Skeletal muscle tissue (tissue), 3 donors: ENCODE measurements at regions not wholly inside any gene's neighbourhood (a gene's known extent, or its start where the extent isn't known, plus 50 kb on each side); places are given as distances from the start of the nearest gene placed in this dataset.

Experiments used
- H3K27ac ChIP-seq: one replicate; pipeline ENCODE4 v1.7.0; 2013; ENCODE audit warnings: mild to moderate bottlenecking, low read depth, low read length, inconsistent platforms
- H3K27me3 ChIP-seq, 3 donors: one replicate each; pipeline ENCODE4 v1.7.0; 2013; ENCODE audit warnings: low read length in 3 of 3; ENCODE audit not compliant: control insufficient read depth in 3 of 3, insufficient read depth in 3 of 3
- H3K36me3 ChIP-seq, 3 donors: one replicate each; pipeline ENCODE4 v1.7.0; 2013; ENCODE audit warnings: low read length in 3 of 3; ENCODE audit not compliant: control insufficient read depth in 3 of 3, insufficient read depth in 3 of 3
- H3K4me1 ChIP-seq, 3 donors: one replicate each; pipeline ENCODE4 v1.7.0; 2013; ENCODE audit warnings: low read length in 3 of 3, mild to moderate bottlenecking in 3 of 3; ENCODE audit not compliant: control insufficient read depth in 3 of 3, insufficient read depth in 3 of 3
- H3K4me3 ChIP-seq, 3 donors: one replicate each; pipeline ENCODE4 v1.7.0; 2013; ENCODE audit warnings: low read length in 3 of 3
- H3K9ac ChIP-seq, 3 donors: one replicate each; pipeline ENCODE4 v1.7.0; 2013; ENCODE audit warnings: low read length in 3 of 3, mild to moderate bottlenecking in 3 of 3, moderate library complexity in 2 of 3, low read depth in 1 of 3
- H3K9me3 ChIP-seq, 3 donors: one replicate each; pipeline ENCODE4 v1.7.0; 2013; ENCODE audit warnings: low read length in 3 of 3; ENCODE audit not compliant: control insufficient read depth in 3 of 3
- donor health status: Osteomylitis.

DNA sequence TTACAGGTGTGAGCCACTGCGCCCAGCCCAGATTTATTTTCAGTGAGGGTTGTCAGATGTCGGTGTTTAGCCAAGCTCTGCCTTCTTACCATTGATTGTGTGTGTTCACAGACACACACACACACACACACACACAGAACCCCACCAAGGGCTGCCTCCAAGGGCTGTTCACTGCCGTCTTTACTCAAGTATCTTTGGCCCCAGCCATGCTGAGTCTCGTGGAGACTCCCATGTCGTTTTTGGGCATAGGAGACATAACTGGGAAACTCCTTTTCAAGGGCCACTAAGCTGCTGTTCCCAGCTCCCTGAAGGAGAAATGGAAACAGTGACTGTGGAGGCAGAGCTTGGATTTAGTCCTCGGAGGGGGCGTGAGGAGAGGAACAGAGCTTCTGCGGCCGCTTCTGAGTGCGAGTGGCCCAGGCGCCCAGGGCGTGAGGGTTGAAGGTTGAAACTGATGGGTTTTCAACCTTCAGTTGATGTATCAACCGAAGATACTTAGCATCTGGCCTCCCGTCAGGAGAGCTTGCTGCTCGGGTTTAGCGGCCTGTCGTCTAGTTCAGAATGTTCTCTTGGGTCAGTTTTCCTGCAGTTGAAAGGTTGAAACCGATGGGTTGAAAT lies 243.6 kb downstream of the TTLL2 start:
- peaks cover 24 to 31% (median 26%) of the 10 kb centered on the region in 3 donors for H3K4me1 ChIP-seq

DNA sequence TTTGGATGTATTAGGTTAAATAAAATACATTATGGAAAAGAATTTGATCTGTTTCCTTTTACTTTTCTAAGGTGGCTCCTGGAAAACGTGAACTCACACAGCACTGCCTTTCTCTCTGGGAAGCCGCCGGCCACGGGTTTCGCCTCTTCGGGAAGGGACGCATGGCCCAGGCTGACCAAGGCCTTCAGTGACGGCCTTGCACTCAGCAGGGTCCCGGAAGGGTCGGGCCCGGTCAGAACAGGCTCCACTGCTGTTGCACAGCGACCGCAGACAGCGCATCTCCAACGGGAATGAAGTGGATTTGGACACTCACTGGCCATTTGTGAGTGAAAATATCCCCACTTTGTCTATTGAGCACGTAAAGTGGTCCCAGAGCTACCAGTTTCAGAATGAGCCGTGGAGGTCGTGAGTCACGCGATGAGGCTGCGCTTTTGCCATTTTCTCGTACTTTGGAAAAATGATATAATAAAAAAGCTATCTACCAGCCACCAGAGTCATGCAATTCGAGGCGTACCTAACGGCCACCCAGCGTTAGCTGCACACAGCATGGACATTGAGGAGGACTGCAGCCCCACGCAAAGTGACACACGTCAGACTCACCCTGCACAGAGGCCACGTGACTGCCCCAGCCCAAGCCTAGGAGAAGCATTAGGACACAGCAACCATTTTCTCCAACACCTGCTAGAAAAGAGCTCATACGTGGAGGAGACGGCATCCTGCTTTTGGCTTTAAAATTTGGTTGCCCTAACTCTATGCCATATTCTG lies 244.3 kb downstream of the TTLL2 start:
- Histone ChIP-seq H3K4me1 (peaks cover 24 to 31% (median 26%) of the 10 kb centered on the region in 3 donors), H3K9me3 (no peaks in the 10 kb centered on the region), H3K27me3 (peaks cover 0 to 5% (median 0%) of the 10 kb centered on the region in 3 donors), H3K4me3 (no peak overlapping the region), H3K36me3 (no peaks in the 10 kb centered on the region), H3K9ac (no peak overlapping the region), H3K27ac (no peak overlapping the region)

More for the DNA sequence above, 243.6 kb downstream of the TTLL2 start:
- peaks cover 0 to 7% (median 0%) of the 10 kb centered on the region in 3 donors for H3K27me3 ChIP-seq
- H3K9me3 ChIP-seq = no peaks in the 10 kb centered on the region
- H3K4me3 ChIP-seq = no peak overlapping the region
- H3K36me3 ChIP-seq = no peaks in the 10 kb centered on the region
- H3K27ac ChIP-seq = no peak overlapping the region
- no peak overlapping the region for H3K9ac ChIP-seq

DNA sequence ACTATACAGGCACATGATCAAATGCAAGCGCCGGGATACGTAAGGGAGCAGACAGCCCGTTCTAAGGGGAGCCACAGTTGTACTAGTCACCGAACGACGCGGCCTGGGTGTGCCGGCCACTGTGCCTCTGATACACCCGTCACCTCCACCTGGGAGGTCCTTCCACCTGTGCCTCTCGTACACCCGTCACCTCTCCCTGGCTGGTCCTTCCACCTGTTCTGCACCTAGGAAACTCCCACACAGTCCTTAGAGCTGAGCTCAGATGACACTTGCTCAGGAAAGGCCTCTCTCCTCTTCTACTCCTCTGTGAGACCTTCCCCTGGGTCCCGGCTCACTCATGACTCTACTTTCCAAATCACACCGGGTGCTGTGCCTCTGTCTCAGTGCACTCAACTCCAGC lies 245.0 kb downstream of the TTLL2 start:
- H3K27me3 ChIP-seq = no peaks in the 10 kb centered on the region
- H3K9ac ChIP-seq = no peak overlapping the region
- no peak overlapping the region for H3K27ac ChIP-seq
- no peaks in the 10 kb centered on the region for H3K9me3 ChIP-seq
- H3K4me1 ChIP-seq = peaks cover 29 to 37% (median 32%) of the 10 kb centered on the region in 3 donors
- no peaks in the 10 kb centered on the region for H3K36me3 ChIP-seq
- no peak overlapping the region for H3K4me3 ChIP-seq

DNA sequence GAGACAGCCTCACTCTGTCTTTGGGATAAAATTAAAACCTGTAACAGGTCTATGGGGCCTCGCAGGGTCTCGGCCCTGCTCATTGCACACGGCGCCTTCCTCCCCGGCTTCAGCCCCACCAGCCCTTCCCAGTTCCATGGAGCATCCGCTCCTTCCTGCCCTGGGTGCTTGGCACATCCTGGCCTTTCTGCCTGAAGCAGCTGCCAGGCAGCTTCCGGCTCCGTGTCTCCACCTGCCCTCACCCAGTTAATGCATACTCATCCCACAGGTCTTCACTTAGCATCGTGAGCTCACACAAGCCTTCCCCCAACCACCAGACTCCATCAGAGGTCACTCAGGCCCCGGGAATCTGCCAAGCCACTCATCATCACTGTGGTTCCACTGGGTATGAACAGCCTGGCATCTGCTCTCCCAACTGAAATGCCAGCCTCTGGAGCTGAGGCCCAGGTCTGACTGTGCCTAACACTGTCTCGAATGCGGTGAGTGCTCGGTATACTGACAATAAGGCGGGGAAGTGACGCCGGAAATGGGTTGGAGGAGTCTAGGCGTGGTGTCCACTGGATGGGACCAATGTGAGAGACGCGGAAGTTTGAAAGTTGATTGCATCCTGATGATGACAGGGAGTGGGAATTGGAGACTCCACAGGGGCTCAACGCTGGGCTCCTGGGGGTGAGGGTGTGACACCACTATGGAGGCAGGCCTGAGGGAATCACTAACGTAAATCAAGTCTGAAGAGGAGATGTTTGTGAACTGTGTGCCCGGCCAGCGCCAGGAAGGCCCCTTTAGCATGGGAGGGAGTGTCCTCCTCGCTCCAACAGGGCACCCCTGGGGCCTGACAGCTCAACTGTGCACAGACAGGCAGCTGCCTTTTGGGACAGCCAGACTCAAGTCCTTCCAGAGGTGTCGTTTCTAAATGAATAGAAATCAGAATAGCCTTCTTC lies 245.8 kb downstream of the TTLL2 start:
- Histone ChIP-seq H3K9me3 (no peaks in the 10 kb centered on the region), H3K4me3 (no peak overlapping the region), H3K27ac (no peak overlapping the region), H3K36me3 (no peaks in the 10 kb centered on the region), H3K27me3 (no peaks in the 10 kb centered on the region), H3K4me1 (peaks cover 31 to 40% (median 33%) of the 10 kb centered on the region in 3 donors), H3K9ac (no peak overlapping the region)

DNA sequence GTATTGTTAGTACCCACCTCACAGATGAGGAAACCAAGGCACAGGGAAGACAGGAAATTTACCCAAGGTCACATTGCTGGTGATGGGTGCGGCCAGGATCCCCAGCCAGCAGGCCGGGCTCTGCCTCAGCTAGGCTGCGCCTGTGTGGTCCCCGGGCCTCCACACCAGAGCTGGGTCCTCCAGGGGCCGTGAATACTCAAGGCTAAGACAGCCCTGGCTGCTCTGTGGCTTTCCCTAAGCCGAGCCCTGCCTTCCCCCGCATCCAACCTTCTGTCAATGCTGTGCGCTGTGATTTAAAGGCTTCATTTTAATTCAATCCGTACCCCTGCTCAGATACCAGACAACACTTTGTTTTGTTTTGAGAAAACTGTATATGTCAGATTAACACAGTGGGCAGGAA lies 246.7 kb downstream of the TTLL2 start:
- H3K4me3 ChIP-seq = no peak overlapping the region
- peaks cover 0 to 8% (median 0%) of the 10 kb centered on the region in 3 donors for H3K27me3 ChIP-seq
- no peaks in the 10 kb centered on the region for H3K9me3 ChIP-seq
- no peak overlapping the region for H3K9ac ChIP-seq
- H3K27ac ChIP-seq = no peak overlapping the region
- peaks cover 29 to 33% (median 32%) of the 10 kb centered on the region in 3 donors for H3K4me1 ChIP-seq
- H3K36me3 ChIP-seq = no peaks in the 10 kb centered on the region

- peaks cover 24 to 27% (median 26%) of the 10 kb centered on the region in 3 donors for H3K4me1 ChIP-seq
- H3K9ac ChIP-seq = no peak overlapping the region
- no peak overlapping the region for H3K4me3 ChIP-seq
- no peaks in the 10 kb centered on the region for H3K9me3 ChIP-seq
- H3K36me3 ChIP-seq = no peaks in the 10 kb centered on the region
- no peak overlapping the region for H3K27ac ChIP-seq
- H3K27me3 ChIP-seq = peaks cover 0 to 8% (median 0%) of the 10 kb centered on the region in 3 donors
These were observed 247.2 kb downstream of the TTLL2 start for GRCh38 chr6:167572106-167572505.

GRCh38 chr6:167572841-167573271 lies 248.0 kb downstream of the TTLL2 start:
- H3K9me3 ChIP-seq = no peaks in the 10 kb centered on the region
- H3K4me1 ChIP-seq = peaks cover 16 to 20% (median 18%) of the 10 kb centered on the region in 3 donors
- no peaks in the 10 kb centered on the region for H3K36me3 ChIP-seq
- H3K27ac ChIP-seq = no peak overlapping the region
- peak overlapping the region in 1 of 3 donors; percentile 52 for H3K4me3 ChIP-seq
- H3K9ac ChIP-seq = peak overlapping the region in 1 of 3 donors; percentile 45
- peaks cover 0 to 8% (median 0%) of the 10 kb centered on the region in 3 donors for H3K27me3 ChIP-seq

GRCh38 chr6:167573461-167574215 lies 248.8 kb downstream of the TTLL2 start:
- H3K9me3 ChIP-seq = no peaks in the 10 kb centered on the region
- no peak overlapping the region for H3K4me3 ChIP-seq
- H3K4me1 ChIP-seq = peaks cover 15 to 18% (median 17%) of the 10 kb centered on the region in 3 donors
- no peaks in the 10 kb centered on the region for H3K36me3 ChIP-seq
- peak overlapping the region in 1 of 3 donors; percentile 45 for H3K9ac ChIP-seq
- H3K27me3 ChIP-seq = peaks cover 0 to 12% (median 0%) of the 10 kb centered on the region in 3 donors
- no peak overlapping the region for H3K27ac ChIP-seq
